PC-9 (cell line): ENCODE measurements at regions not wholly inside any gene's neighbourhood (a gene's known extent, or its start where the extent isn't known, plus 50 kb on each side); places are given as distances from the start of the nearest gene placed in this dataset.

Source experiments
- BruUV-seq: library from RNA; stranded (reverse); fragments of 400-500 nt; replicated peaks from 2 replicates; lab custom pipeline; 2021; lab: Mats Ljungman, UMichigan
- CTCF ChIA-PET: fragments of 300-600 bp; sonication (Branson Sonifier 250); formaldehyde crosslinking; loops from one replicate; lab custom pipeline; 2022; ENCODE audit warnings: antibody characterized with exemption; lab: Charles Lee
- POLR2A ChIA-PET: fragments of 300-600 bp; sonication (Branson Sonifier 250); formaldehyde crosslinking; loops from one replicate; lab custom pipeline; 2022; ENCODE audit warnings: antibody characterized with exemption; ENCODE audit not compliant: unreplicated experiment; lab: Charles Lee
- DNase-seq, 2 experiments: peaks; one replicate each; pipeline versions ENCODE4 v3.0.0 to v3.0.0-alpha.2; 2015 to 2022; ENCODE audit warnings: mixed read lengths in 1 of 2
- H2AFZ ChIP-seq: fragments of 200-600 bp; sonication (generic); 2 replicates; pipeline ENCODE4 v1.8.1; 2017; ENCODE audit warnings: antibody characterized with exemption
- H3F3A ChIP-seq: fragments of 200-600 bp; sonication (generic); 2 replicates; pipeline ENCODE4 v1.8.1; 2017; ENCODE audit warnings: antibody characterized with exemption, mild to moderate bottlenecking, low read depth; ENCODE audit not compliant: insufficient read depth
- H3K27ac ChIP-seq: fragments of 200-600 bp; sonication (generic); 2 replicates; pipeline ENCODE4 v1.6.1; 2016; ENCODE audit warnings: mixed run types
- H3K27me3 ChIP-seq: fragments of 200-600 bp; sonication (generic); 2 replicates; pipeline ENCODE4 v1.6.1; 2016; ENCODE audit warnings: low read depth, mixed run types; ENCODE audit not compliant: insufficient read depth
- H3K36me3 ChIP-seq: fragments of 200-600 bp; sonication (generic); 2 replicates; pipeline ENCODE4 v1.6.1; 2016; ENCODE audit warnings: low read depth, mixed run types
- H3K4me1 ChIP-seq: fragments of 200-600 bp; sonication (generic); replicated peaks from 2 replicates; pipeline ENCODE4 v1.6.1; 2016; ENCODE audit warnings: mixed run types; ENCODE audit not compliant: insufficient read depth
- H3K4me2 ChIP-seq: fragments of 200-600 bp; sonication (generic); 2 replicates; pipeline ENCODE4 v1.6.1; 2017; ENCODE audit warnings: mixed run types
- H3K4me3 ChIP-seq: fragments of 200-600 bp; sonication (generic); 2 replicates; pipeline ENCODE4 v1.6.1; 2016; ENCODE audit warnings: mixed run types
- H3K79me2 ChIP-seq: fragments of 200-600 bp; sonication (generic); 2 replicates; pipeline ENCODE4 v1.6.1; 2017; ENCODE audit warnings: low read depth, mixed run types
- H3K9me2 ChIP-seq: fragments of 200-600 bp; sonication (generic); 2 replicates; pipeline ENCODE4 v1.8.1; 2017; ENCODE audit warnings: mild to moderate bottlenecking; ENCODE audit not compliant: insufficient read depth
- H3K9me3 ChIP-seq: fragments of 200-600 bp; sonication (generic); 2 replicates; pipeline ENCODE4 v1.8.1; 2016; ENCODE audit warnings: low read depth; ENCODE audit not compliant: insufficient read depth
- H4K20me1 ChIP-seq: fragments of 200-600 bp; sonication (generic); 2 replicates; pipeline ENCODE4 v1.8.1; 2017; ENCODE audit not compliant: insufficient read depth
- EZH2 ChIP-seq: fragments of 200-600 bp; sonication (generic); IDR thresholded peaks from 2 replicates; pipeline ENCODE4 v1.8.0; 2017; ENCODE audit warnings: antibody characterized with exemption, low read depth
- intact Hi-C: fragments of 100-400 bp; cut with micrococcal nuclease; formaldehyde crosslinking; loops from one replicate; pipeline ENCODE4 v1.10.0; 2022; ENCODE audit not compliant: unreplicated experiment
- TF ChIP-seq, protein P1 (sequence below): fragments of 200-600 bp; sonication (generic); conservative IDR thresholded peaks from 2 replicates; pipeline ENCODE4 v1.6.1; 2017; ENCODE audit warnings: mixed run types, antibody characterized with exemption, mild to moderate bottlenecking, moderate library complexity

DNA sequence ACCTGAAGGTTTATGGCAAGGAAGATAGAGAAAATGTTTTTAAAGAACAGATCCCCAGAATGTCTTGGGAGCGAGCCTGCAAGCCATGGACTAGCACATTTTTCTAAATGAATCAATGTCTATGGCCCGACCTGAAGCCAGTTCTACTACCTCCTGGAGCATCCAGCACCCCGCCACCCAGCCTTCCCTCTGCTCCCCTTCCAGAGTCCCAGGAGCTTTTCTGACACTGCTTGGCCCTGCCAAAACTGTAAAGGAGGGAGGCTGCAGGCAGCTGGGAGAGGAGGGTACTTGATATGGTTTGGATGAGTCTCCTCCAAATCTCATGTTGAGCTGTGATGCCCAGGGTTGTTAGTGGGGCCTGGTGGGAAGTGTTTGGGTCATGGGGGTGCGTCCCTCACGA lies 95.5 kb upstream of the FZD10 start:
- ChIA-PET CTCF (no interaction called here), POLR2A (no interaction called here)
- no TSS peak for BruUV-seq
- TF ChIP-seq, protein P1, sequence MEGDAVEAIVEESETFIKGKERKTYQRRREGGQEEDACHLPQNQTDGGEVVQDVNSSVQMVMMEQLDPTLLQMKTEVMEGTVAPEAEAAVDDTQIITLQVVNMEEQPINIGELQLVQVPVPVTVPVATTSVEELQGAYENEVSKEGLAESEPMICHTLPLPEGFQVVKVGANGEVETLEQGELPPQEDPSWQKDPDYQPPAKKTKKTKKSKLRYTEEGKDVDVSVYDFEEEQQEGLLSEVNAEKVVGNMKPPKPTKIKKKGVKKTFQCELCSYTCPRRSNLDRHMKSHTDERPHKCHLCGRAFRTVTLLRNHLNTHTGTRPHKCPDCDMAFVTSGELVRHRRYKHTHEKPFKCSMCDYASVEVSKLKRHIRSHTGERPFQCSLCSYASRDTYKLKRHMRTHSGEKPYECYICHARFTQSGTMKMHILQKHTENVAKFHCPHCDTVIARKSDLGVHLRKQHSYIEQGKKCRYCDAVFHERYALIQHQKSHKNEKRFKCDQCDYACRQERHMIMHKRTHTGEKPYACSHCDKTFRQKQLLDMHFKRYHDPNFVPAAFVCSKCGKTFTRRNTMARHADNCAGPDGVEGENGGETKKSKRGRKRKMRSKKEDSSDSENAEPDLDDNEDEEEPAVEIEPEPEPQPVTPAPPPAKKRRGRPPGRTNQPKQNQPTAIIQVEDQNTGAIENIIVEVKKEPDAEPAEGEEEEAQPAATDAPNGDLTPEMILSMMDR = no peak
- TF ChIP-seq EZH2 = no peak
- H3K4me3 ChIP-seq = no peak overlapping the region
- DNase-seq = no peak
- no peak overlapping the region for H3K27ac ChIP-seq
- H4K20me1 ChIP-seq = no peaks in the 10 kb centered on the region
- no peaks in the 10 kb centered on the region for H3K27me3 ChIP-seq
- intact Hi-C loops = no loop called here
- no peak overlapping the region for H3K4me2 ChIP-seq
- no peaks in the 10 kb centered on the region for H3F3A ChIP-seq
- H2AFZ ChIP-seq = no peak overlapping the region
- no peaks in the 10 kb centered on the region for H3K9me2 ChIP-seq
- no peaks in the 10 kb centered on the region for H3K36me3 ChIP-seq
- no peaks in the 10 kb centered on the region for H3K4me1 ChIP-seq
- no peaks in the 10 kb centered on the region for H3K9me3 ChIP-seq
- no peaks in the 10 kb centered on the region for H3K79me2 ChIP-seq

DNA sequence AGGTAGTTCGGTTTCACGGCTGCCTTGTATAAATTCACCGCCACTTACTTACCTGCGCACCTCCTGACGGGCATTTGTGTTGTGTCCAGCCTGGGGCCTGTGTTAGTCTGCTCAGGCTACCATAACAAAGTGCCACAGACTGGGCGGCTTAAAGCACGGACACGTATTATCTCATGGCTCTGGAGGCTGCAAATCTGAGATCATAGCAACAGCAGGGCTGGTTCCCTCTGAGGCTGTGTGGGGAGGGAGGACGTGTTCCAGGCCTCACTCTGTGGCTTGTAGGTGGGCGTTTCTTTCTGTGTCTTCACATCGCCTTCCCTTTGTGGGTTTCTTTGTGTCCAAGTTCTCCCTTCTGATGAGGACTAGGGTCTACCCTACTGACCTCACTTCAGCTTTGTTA lies 93.5 kb upstream of the FZD10 start:
- no peak for TF ChIP-seq EZH2
- TF ChIP-seq, protein P1 = no peak
- no peaks in the 10 kb centered on the region for H3K9me2 ChIP-seq
- H4K20me1 ChIP-seq = no peaks in the 10 kb centered on the region
- ChIA-PET CTCF (no interaction called here), POLR2A (no interaction called here)
- no peak overlapping the region for H2AFZ ChIP-seq
- H3K27ac ChIP-seq = no peak overlapping the region
- no peaks in the 10 kb centered on the region for H3K79me2 ChIP-seq
- intact Hi-C loops = no loop called here
- H3K4me1 ChIP-seq = no peaks in the 10 kb centered on the region
- H3F3A ChIP-seq = no peaks in the 10 kb centered on the region
- no peaks in the 10 kb centered on the region for H3K9me3 ChIP-seq
- no peak for DNase-seq
- BruUV-seq = no TSS peak
- peaks cover 10% of the 10 kb centered on the region; the same call in 1 of the 2 replicates for H3K27me3 ChIP-seq
- no peak overlapping the region for H3K4me2 ChIP-seq
- no peak overlapping the region for H3K4me3 ChIP-seq
- H3K36me3 ChIP-seq = no peaks in the 10 kb centered on the region

DNA sequence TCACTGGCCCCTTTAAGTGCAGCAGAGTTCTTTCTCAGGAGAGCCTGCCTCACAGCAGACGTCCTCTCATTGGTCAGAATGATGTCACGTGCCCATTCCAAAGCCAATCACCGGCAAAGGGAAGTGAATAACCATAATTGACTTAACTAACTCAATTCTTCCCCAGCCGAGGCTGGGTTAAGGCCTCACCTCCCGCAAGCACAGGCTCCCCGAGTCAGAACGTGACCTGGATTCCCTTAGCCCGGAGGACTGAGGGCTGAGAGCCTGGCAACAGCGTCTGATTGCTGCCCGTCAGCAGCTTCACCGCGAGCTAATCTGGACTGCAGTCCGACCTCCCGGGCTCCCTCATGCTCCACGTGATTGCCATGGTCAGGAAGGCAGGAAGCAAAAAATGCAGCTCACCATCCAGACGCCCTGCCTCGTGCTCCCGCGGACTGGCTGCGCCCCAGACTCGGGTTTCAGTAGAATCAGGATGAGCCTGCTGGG lies 92.1 kb upstream of the FZD10 start:
- no peak for DNase-seq
- Histone ChIP-seq H3K4me1 (no peaks in the 10 kb centered on the region), H4K20me1 (no peaks in the 10 kb centered on the region), H3K36me3 (no peaks in the 10 kb centered on the region), H2AFZ (no peak overlapping the region), H3F3A (no peaks in the 10 kb centered on the region), H3K9me3 (no peaks in the 10 kb centered on the region), H3K27me3 (peaks cover 13% of the 10 kb centered on the region; the same call in 1 of the 2 replicates), H3K9me2 (no peaks in the 10 kb centered on the region), H3K4me3 (no peak overlapping the region), H3K4me2 (no peak overlapping the region), H3K79me2 (no peaks in the 10 kb centered on the region), H3K27ac (no peak overlapping the region)
- TF ChIP-seq, protein P1 = no peak
- no peak for TF ChIP-seq EZH2
- BruUV-seq = no TSS peak
- ChIA-PET POLR2A (no interaction called here), CTCF (no interaction called here)
- intact Hi-C loops = no loop called here
